Mesothelial cell of epicardium (in vitro differentiated cells): ENCODE measurements at regions not wholly inside any gene's neighbourhood (a gene's known extent, or its start where the extent isn't known, plus 50 kb on each side); places are given as distances from the start of the nearest gene placed in this dataset.
"Not testable (repeated sequence)": the region's sequence is repeated elsewhere in the genome, so short reads cannot be mapped to it uniquely, and the experiment has no call there.

ENCODE experiments used
- DNase-seq, 2 experiments: peaks; one replicate each; pipeline ENCODE4 v3.0.0; 2021; ENCODE audit warnings: low spot score in 2 of 2; ENCODE audit not compliant: unreplicated experiment in 2 of 2
- H3K27ac Mint-ChIP-seq: 2 replicates; pipeline ENCODE4 v1.8.0; 2021; ENCODE audit warnings: mixed read lengths
- H3K27me3 Mint-ChIP-seq: 2 replicates; pipeline ENCODE4 v1.8.0; 2021; ENCODE audit warnings: low read depth, mixed read lengths
- H3K36me3 Mint-ChIP-seq: 2 replicates; pipeline ENCODE4 v1.8.0; 2021; ENCODE audit warnings: mixed read lengths
- H3K4me1 Mint-ChIP-seq: 2 replicates; pipeline ENCODE4 v1.8.0; 2021; ENCODE audit warnings: mixed read lengths
- H3K4me3 Mint-ChIP-seq: 2 replicates; pipeline ENCODE4 v1.8.0; 2021; ENCODE audit warnings: mild to moderate bottlenecking, moderate library complexity, mixed read lengths
- H3K9me3 Mint-ChIP-seq: 2 replicates; pipeline ENCODE4 v1.8.0; 2021; ENCODE audit warnings: mixed read lengths
- TF ChIP-seq, protein P1 (sequence below): fragments of 200-600 bp; sonication (generic); IDR thresholded peaks from one replicate; pipeline ENCODE4 v1.5.0; 2021; ENCODE audit warnings: antibody characterized with exemption; ENCODE audit not compliant: unreplicated experiment

DNA sequence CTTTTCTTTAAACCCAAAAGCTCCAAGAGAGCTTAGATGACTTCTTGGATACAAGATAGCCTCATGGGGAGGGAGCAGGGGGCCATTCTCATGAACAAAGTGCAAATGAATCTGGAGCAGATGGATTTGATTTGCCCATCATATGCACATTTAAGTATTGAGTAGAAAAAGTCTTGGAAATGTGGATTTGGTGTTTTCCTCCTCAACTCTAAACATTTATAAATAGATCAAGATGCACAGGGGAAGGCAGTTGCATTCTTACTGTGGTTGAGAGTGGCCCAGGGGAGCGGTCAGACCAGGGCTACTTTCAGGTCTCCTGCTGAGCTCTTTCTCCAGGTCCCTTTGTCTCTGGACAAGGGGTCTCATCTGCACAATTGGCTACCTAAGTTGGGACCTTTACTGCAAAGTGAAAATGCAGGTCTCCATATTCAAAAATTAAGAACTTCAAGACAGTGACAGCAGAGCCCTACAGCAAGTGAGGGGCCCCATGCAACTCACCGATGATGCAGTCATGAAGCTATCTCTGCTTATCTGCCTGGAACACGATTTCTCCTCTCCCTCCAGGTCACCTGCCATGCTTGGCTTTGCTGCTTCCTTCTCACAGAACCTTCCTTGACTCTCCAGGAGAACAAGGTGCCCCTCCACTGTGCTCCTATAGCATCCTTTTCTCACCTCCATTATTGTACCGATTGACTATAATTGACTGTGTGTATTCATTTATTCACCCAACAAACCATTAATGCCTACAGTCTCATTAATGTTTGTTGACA lies 145.4 kb downstream of the LPIN1 start:
- Mint-ChIP-seq H3K36me3 (no peaks in the 10 kb centered on the region), H3K9me3 (peaks cover 26% of the 10 kb centered on the region), H3K4me3 (no peak overlapping the region), H3K4me1 (no peaks in the 10 kb centered on the region), H3K27ac (no peak overlapping the region), H3K27me3 (peaks cover 4% of the 10 kb centered on the region)
- DNase-seq = no peak
- TF ChIP-seq, protein P1, sequence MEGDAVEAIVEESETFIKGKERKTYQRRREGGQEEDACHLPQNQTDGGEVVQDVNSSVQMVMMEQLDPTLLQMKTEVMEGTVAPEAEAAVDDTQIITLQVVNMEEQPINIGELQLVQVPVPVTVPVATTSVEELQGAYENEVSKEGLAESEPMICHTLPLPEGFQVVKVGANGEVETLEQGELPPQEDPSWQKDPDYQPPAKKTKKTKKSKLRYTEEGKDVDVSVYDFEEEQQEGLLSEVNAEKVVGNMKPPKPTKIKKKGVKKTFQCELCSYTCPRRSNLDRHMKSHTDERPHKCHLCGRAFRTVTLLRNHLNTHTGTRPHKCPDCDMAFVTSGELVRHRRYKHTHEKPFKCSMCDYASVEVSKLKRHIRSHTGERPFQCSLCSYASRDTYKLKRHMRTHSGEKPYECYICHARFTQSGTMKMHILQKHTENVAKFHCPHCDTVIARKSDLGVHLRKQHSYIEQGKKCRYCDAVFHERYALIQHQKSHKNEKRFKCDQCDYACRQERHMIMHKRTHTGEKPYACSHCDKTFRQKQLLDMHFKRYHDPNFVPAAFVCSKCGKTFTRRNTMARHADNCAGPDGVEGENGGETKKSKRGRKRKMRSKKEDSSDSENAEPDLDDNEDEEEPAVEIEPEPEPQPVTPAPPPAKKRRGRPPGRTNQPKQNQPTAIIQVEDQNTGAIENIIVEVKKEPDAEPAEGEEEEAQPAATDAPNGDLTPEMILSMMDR = no peak

DNA sequence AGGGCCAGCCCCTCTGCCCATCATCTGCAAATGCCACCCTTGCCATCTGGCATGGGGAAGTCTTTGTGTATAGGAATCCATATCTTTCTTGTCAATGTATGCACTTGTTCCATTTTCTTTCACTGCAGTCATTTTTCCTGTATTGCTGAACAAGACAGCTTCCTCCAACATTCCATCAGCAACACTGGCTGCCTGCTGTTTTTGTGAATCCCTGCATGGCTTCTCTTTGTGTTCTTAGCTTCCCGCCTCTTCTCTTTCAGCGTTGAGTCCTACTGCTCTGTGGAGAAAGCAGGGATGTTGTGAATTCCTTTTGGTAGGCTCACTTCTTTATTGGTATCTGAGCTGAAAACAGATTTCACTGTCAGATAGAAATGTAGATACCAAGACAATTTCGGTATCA lies 150.0 kb downstream of the LPIN1 start:
- no peak for DNase-seq
- Mint-ChIP-seq H3K4me1 (no peaks in the 10 kb centered on the region), H3K9me3 (peaks cover 7% of the 10 kb centered on the region), H3K36me3 (no peaks in the 10 kb centered on the region), H3K4me3 (no peak overlapping the region), H3K27me3 (peaks cover 8% of the 10 kb centered on the region), H3K27ac (no peak overlapping the region)
- TF ChIP-seq, protein P1 = no peak

DNA sequence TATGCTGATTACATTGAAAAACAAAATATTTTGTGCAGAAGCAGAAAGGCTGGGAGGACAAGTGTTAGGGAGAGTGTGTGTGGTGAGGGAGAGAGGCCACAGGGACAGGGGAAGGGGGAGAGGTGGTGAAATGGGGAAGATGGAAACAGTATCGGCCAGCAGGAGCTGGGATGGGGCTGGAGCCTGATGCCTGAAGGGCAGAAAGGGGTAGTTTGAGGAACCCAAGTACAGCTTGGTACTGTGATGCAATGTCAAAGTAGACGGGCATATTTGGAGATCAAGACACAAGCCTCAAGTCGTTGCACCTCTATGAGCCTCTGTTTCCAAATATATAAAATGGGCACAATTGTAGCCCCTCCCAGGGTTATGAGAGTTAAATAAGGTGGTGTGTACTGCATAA lies 152.1 kb downstream of the LPIN1 start:
- H3K27ac Mint-ChIP-seq = no peak overlapping the region
- no peak for DNase-seq
- H3K4me1 Mint-ChIP-seq = no peaks in the 10 kb centered on the region
- TF ChIP-seq, protein P1 = no peak
- H3K9me3 Mint-ChIP-seq = peaks cover 7% of the 10 kb centered on the region
- no peak overlapping the region for H3K4me3 Mint-ChIP-seq
- H3K27me3 Mint-ChIP-seq = peaks cover 11% of the 10 kb centered on the region
- H3K36me3 Mint-ChIP-seq = no peaks in the 10 kb centered on the region

DNA sequence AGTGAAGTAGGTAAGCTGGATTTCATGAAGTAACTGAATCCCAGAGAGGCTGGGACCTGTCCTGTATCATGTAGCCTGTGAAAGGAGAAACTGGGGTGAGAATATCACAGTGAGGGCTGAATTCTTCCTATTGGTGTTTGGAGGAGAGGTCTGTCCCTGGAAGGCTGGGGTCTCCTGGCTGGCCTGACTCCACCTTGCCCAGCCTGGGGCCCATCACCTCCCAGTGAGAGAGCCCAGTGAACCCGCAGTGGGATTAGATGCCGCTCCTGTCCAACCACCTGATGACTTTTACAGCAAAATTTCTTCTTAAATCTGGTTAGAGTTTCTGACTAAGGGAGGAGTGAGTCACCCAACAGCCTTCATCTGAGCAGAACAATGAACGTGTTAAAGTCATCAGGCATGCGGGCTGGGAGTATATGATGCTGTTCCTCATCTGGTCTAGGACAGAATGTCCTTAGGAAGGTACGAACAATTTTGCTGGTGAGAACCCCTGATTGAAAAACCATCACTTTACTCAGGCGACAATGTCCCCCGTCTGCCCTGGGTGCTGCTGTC lies 152.9 kb downstream of the LPIN1 start:
- H3K4me3 Mint-ChIP-seq = no peak overlapping the region
- no peak overlapping the region for H3K27ac Mint-ChIP-seq

DNA sequence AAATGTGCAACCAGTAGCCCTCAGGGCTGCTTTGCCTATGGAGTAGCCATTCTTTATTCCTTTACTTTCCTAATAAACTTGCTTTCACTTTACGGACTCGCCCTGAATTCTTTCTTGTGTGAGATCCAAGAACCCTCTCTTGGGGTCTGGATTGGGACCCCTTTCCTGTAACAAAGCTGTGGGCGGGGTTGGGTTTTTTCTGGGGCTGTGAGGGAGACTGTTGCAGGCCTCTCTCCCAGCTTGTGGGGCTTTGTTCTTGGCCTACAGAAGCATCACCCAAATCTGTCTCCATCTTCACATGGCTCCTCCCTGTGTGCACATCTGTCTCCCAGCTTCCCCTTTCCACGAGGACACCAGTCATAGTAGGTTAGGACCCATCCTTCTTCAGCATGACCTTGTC lies 154.5 kb downstream of the LPIN1 start:
- not testable (repeated sequence) for H3K9me3 Mint-ChIP-seq, DNase-seq, H3K27ac Mint-ChIP-seq, H3K4me1 Mint-ChIP-seq, H3K4me3 Mint-ChIP-seq, H3K36me3 Mint-ChIP-seq
- peaks cover 13% of the 10 kb centered on the region for H3K27me3 Mint-ChIP-seq

More for the DNA sequence above, 152.9 kb downstream of the LPIN1 start:
- Mint-ChIP-seq H3K4me1 (no peaks in the 10 kb centered on the region), H3K36me3 (no peaks in the 10 kb centered on the region), H3K27me3 (peaks cover 13% of the 10 kb centered on the region), H3K9me3 (peaks cover 7% of the 10 kb centered on the region)
- no peak for DNase-seq
- TF ChIP-seq, protein P1 = no peak

DNA sequence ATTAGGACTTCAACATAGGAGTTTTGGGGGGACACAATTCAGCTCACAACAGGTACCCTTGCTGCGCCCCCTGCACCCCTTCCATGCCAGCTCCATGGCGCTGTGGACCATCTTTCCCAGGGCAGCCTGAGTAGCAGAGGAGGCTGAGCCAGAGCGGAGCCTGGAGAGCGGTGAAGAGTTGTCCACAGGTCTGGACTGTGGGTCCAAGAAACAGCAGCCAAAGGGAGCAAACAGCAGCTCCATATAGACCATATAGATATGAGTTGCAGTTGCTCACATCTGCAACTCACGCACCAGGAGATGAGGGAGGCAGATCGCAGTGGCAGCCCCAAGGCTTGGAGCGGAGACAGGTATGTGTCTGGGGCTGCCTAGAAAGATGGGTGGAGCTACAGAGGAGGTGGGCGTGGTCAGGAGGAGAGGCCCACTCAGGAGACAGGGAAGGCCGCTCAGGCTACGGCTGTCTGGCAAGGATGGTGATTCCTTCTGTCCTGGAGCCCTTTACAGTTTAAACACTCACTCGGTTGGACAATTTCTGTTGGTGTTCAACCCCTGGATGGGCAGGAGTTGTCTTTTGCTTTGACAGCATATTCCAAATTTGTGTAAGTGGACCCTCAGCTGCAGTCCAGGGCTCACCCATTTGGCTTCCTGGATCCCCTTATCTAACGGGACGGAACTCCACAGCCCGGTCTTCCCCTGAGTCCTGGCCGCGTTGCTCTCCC lies 155.1 kb downstream of the LPIN1 start:
- Mint-ChIP-seq H3K9me3 (no peaks in the 10 kb centered on the region), H3K4me3 (no peak overlapping the region), H3K4me1 (no peaks in the 10 kb centered on the region), H3K36me3 (no peaks in the 10 kb centered on the region), H3K27ac (no peak overlapping the region), H3K27me3 (peaks cover 13% of the 10 kb centered on the region)
- TF ChIP-seq, protein P1 = no peak
- no peak for DNase-seq
